HL-60 (cell line): ENCODE measurements at regions not wholly inside any gene's neighbourhood (a gene's known extent, or its start where the extent isn't known, plus 50 kb on each side); places are given as distances from the start of the nearest gene placed in this dataset.

ENCODE experiments used
- DNase-seq, 2 experiments: peaks; one replicate each; pipeline ENCODE4 v3.0.0-alpha.2; 2010 to 2020; ENCODE audit warnings: low read depth in 1 of 2, low spot score in 1 of 2
- H3K27ac ChIP-seq: fragments of 250-450 bp; sonication (Bioruptor Pico); replicated peaks from 2 replicates; pipeline ENCODE4 v1.5.1; 2020; ENCODE audit warnings: mild to moderate bottlenecking, moderate library complexity
- H3K27me3 ChIP-seq: fragments of 250-450 bp; sonication (Bioruptor Pico); 2 replicates; pipeline ENCODE4 v1.5.1; 2021; ENCODE audit warnings: mild to moderate bottlenecking, moderate library complexity; ENCODE audit not compliant: insufficient read depth, poor library complexity, severe bottlenecking
- H3K4me3 ChIP-seq: replicated peaks from 2 replicates; pipeline ENCODE4 v1.5.1; 2011; ENCODE audit warnings: mild to moderate bottlenecking, control low read depth, low read length; ENCODE audit not compliant: insufficient read depth
- GABPA ChIP-seq: IDR thresholded peaks from 2 replicates; pipeline ENCODE4 v1.6.1; 2012; ENCODE audit warnings: low read depth
- POLR2AphosphoS5 ChIP-seq: IDR thresholded peaks from 2 replicates; pipeline ENCODE4 v1.6.1; 2012; ENCODE audit warnings: low read depth
- SPI1 ChIP-seq: IDR thresholded peaks from 2 replicates; pipeline ENCODE4 v1.6.1; 2012; ENCODE audit warnings: low read depth, mild to moderate bottlenecking, borderline replicate concordance
- TF ChIP-seq, protein P1 (sequence below): IDR thresholded peaks from 2 replicates; pipeline ENCODE4 v1.6.1; 2012; ENCODE audit warnings: low read depth; ENCODE audit not compliant: insufficient replicate concordance
- TF ChIP-seq, protein P2 (sequence below): IDR thresholded peaks from one replicate; pipeline ENCODE4 v1.5.1; 2011; ENCODE audit warnings: low read length, control low read depth, inconsistent platforms; ENCODE audit not compliant: insufficient read depth

DNA sequence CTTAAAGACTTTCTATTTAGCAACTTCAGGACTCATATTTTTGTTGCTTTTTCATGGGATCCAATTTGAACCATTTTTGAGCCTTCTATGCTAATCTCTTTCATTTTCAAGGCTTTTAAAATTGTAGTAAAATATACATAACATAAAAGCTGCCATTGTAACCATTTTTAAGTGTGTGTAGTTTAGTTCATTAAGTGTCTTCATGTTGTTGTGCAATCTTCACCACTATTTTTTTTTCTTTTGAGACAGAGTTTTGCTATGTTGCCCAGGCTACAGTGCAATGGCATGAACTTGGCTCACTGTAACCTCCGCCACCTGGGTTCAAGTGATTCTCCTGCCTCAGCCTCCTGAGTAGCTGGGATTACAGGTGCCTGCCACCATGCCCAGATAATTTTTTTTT lies 451.6 kb downstream of the TMEM114 start:
- Histone ChIP-seq H3K27ac (no peak overlapping the region), H3K4me3 (no peak overlapping the region), H3K27me3 (no peaks in the 10 kb centered on the region)
- DNase-seq = no peak
- TF ChIP-seq, protein P1, sequence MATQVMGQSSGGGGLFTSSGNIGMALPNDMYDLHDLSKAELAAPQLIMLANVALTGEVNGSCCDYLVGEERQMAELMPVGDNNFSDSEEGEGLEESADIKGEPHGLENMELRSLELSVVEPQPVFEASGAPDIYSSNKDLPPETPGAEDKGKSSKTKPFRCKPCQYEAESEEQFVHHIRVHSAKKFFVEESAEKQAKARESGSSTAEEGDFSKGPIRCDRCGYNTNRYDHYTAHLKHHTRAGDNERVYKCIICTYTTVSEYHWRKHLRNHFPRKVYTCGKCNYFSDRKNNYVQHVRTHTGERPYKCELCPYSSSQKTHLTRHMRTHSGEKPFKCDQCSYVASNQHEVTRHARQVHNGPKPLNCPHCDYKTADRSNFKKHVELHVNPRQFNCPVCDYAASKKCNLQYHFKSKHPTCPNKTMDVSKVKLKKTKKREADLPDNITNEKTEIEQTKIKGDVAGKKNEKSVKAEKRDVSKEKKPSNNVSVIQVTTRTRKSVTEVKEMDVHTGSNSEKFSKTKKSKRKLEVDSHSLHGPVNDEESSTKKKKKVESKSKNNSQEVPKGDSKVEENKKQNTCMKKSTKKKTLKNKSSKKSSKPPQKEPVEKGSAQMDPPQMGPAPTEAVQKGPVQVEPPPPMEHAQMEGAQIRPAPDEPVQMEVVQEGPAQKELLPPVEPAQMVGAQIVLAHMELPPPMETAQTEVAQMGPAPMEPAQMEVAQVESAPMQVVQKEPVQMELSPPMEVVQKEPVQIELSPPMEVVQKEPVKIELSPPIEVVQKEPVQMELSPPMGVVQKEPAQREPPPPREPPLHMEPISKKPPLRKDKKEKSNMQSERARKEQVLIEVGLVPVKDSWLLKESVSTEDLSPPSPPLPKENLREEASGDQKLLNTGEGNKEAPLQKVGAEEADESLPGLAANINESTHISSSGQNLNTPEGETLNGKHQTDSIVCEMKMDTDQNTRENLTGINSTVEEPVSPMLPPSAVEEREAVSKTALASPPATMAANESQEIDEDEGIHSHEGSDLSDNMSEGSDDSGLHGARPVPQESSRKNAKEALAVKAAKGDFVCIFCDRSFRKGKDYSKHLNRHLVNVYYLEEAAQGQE = no peak
- TF ChIP-seq GABPA (no peak), SPI1 (no peak), POLR2AphosphoS5 (no peak)
- TF ChIP-seq, protein P2, sequence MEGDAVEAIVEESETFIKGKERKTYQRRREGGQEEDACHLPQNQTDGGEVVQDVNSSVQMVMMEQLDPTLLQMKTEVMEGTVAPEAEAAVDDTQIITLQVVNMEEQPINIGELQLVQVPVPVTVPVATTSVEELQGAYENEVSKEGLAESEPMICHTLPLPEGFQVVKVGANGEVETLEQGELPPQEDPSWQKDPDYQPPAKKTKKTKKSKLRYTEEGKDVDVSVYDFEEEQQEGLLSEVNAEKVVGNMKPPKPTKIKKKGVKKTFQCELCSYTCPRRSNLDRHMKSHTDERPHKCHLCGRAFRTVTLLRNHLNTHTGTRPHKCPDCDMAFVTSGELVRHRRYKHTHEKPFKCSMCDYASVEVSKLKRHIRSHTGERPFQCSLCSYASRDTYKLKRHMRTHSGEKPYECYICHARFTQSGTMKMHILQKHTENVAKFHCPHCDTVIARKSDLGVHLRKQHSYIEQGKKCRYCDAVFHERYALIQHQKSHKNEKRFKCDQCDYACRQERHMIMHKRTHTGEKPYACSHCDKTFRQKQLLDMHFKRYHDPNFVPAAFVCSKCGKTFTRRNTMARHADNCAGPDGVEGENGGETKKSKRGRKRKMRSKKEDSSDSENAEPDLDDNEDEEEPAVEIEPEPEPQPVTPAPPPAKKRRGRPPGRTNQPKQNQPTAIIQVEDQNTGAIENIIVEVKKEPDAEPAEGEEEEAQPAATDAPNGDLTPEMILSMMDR = no peak

DNA sequence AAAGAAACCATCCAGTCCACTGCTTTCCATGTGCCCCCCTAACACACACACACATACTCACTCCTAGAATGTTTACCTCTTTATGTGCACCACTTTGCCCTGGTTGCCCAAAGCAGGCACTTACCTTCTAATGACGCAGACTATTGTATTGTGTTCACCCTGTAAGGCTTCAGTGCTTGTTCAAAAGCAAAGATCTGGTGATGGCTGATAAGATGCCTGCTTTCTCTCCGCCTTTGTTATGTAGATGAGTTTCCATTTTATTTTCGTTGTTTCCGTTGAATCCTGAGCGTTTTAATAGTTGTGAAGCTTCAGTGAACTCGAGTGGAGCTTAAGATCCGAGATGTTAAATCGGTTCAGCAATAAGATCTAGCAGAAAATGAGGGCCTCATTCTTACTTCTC lies 452.7 kb downstream of the TMEM114 start:
- H3K27ac ChIP-seq = no peak overlapping the region
- no peak overlapping the region for H3K4me3 ChIP-seq
- DNase-seq = no peak
- no peaks in the 10 kb centered on the region for H3K27me3 ChIP-seq
- TF ChIP-seq GABPA = no peak
- TF ChIP-seq, protein P2 = no peak
- TF ChIP-seq POLR2AphosphoS5 = no peak
- no peak for TF ChIP-seq SPI1
- TF ChIP-seq, protein P1 = no peak

DNA sequence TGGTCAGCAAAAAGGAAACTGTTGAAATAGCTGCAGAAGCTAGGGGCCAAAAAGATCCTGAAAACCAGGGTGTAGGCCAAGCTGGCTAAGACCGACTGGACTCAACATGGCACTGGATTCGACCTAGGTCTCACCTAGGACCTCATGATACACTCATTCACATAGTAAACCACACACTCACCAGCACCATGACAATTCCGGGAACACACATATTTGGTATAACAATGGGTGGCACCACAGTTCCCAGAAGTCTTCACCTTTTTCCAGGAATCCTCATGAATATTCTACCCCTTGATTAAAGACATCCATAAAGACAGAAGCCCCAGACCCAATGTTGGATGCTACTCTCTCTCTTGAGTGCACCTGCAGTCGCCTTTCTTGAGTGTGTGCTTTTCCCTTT lies 460.1 kb downstream of the TMEM114 start:
- no peak for DNase-seq
- H3K27ac ChIP-seq = no peak overlapping the region
- TF ChIP-seq GABPA (no peak), SPI1 (no peak), POLR2AphosphoS5 (no peak)
- TF ChIP-seq, protein P2 = no peak
- TF ChIP-seq, protein P1 = no peak
- H3K27me3 ChIP-seq = no peaks in the 10 kb centered on the region
- no peak overlapping the region for H3K4me3 ChIP-seq
